GM13977 (cell line): ENCODE measurements at regions not wholly inside any gene's neighbourhood (a gene's known extent, or its start where the extent isn't known, plus 50 kb on each side); places are given as distances from the start of the nearest gene placed in this dataset.
"Not testable (repeated sequence)": the region's sequence is repeated elsewhere in the genome, so short reads cannot be mapped to it uniquely, and the experiment has no call there.

ENCODE experiments used
- DNase-seq: peaks from one replicate; pipeline ENCODE4 v3.0.0; 2012; ENCODE audit warnings: low spot score
- in situ Hi-C: fragments of 300-500 bp; cut with MboI; formaldehyde crosslinking; loops from one replicate; pipeline ENCODE4 v1.12.0; 2022; ENCODE audit warnings: low sequenced_read_pairs, low pct_unique_long_range_greater_than_20kb, mixed read lengths, inconsistent platforms; ENCODE audit not compliant: unreplicated experiment
- TF ChIP-seq, protein P1 (sequence below): IDR thresholded peaks from 2 replicates; pipeline ENCODE4 v1.5.1; 2012; ENCODE audit warnings: mild to moderate bottlenecking, control low read depth; ENCODE audit not compliant: insufficient read depth; ENCODE audit errors: extremely low read depth, missing control alignments

- in situ Hi-C loops: no loop called here
- TF ChIP-seq, protein P1, sequence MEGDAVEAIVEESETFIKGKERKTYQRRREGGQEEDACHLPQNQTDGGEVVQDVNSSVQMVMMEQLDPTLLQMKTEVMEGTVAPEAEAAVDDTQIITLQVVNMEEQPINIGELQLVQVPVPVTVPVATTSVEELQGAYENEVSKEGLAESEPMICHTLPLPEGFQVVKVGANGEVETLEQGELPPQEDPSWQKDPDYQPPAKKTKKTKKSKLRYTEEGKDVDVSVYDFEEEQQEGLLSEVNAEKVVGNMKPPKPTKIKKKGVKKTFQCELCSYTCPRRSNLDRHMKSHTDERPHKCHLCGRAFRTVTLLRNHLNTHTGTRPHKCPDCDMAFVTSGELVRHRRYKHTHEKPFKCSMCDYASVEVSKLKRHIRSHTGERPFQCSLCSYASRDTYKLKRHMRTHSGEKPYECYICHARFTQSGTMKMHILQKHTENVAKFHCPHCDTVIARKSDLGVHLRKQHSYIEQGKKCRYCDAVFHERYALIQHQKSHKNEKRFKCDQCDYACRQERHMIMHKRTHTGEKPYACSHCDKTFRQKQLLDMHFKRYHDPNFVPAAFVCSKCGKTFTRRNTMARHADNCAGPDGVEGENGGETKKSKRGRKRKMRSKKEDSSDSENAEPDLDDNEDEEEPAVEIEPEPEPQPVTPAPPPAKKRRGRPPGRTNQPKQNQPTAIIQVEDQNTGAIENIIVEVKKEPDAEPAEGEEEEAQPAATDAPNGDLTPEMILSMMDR: no peak
- no peak for DNase-seq
Measured at GRCh38 chr5:20833081-20833627, 845.2 kb upstream of the CDH18 start.

DNA sequence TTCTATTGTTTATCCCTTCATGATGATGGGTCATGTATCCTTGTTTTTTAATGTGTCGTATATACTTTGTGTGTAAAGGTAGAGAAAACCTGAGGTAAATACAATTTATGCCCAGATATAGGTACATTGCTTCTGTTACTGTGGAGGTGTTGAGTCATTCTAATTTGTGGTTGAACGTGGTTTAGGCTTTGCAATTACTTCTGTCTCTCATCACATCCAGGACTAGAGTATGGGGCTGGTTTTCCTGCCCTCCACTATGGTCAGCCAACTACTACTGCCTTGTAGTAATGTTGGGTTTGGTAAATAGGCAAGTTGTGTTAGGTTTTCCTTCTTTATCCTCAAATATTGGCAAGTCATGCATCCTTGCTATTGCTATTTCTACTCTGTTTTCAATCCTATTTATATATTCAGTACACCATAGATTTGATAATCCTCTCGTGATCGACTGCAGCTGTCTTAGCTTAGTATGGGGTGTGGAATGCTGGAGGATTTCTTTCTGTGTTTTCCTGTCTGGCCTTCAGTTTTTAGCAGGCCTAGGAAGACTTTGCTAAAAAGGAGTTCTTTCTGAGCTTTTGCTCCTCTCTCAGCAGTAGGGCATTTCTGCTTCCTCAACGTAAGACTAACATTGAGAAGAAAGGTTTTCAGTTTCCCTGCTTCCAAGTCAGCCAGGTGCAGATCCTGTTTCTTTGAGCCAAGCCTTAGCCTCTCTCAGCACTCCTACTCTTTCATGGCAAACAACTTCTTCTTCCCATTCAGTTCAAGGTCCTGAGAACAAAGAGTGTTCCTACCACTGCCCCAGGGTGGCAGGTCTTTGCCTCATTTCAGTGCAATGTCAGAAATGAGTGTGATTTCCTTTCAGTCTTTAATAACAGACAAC lies 844.4 kb upstream of the CDH18 start:
- in situ Hi-C loops: no loop called here
- TF ChIP-seq, protein P1: no peak
- DNase-seq: no peak

- in situ Hi-C loops, DNase-seq: not testable (repeated sequence)
Measured at GRCh38 chr5:20825951-20826350, 838.0 kb upstream of the CDH18 start.

DNA sequence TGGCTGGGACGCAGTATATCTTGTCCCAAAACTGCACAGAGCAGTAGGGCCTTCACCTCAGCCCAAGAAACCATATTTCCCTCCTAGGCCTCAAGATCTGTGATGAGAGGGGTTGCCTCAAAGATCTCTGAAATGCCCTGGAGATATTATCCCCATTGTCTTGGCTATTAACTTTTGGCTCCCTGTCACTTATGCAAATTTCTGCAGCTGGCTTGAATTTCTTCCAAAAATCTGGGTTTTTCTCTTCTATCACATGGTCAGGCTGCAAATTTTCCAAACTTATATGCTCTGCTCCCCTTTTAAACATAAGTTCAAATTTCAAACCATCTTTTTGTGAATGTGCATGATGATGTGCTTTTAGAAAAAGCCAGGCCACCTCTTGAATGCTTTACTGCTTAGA lies 809.2 kb upstream of the CDH18 start:
- in situ Hi-C loops: not testable (repeated sequence)

DNA sequence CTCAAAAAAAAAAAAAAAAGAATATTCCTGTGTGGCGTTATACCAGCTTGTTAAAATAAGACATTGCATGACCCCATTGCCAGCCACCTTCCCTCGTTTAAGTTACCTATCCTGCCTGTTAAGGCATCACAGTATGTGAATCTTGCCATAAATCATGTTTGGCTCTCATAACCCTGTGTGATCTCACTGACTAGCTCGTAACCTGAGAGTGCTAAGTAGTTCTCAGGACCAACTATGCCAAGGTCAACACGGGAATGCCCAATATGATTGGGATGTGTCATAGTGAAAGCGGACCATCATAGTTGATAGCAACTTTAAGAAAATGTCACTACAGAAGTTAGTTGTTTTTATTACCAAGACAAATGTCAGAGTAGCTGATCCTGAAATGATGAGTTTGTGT lies 796.8 kb upstream of the CDH18 start:
- in situ Hi-C loops, DNase-seq: not testable (repeated sequence)

More for the DNA sequence above, 809.2 kb upstream of the CDH18 start:
- not testable (repeated sequence) for DNase-seq

- in situ Hi-C loops, DNase-seq: not testable (repeated sequence)
Measured at GRCh38 chr5:20783484-20783883, 795.5 kb upstream of the CDH18 start.

- in situ Hi-C loops, DNase-seq: not testable (repeated sequence)
Measured at GRCh38 chr5:20771338-20771737, 783.3 kb upstream of the CDH18 start.

- in situ Hi-C loops, DNase-seq: not testable (repeated sequence)
Measured at GRCh38 chr5:20765074-20765473, 777.1 kb upstream of the CDH18 start.

- in situ Hi-C loops, DNase-seq: not testable (repeated sequence)
Measured at GRCh38 chr5:20759459-20759858, 771.5 kb upstream of the CDH18 start.

GRCh38 chr5:20752179-20752578 lies 764.2 kb upstream of the CDH18 start:
- in situ Hi-C loops, DNase-seq: not testable (repeated sequence)

- in situ Hi-C loops, DNase-seq: not testable (repeated sequence)
Measured at GRCh38 chr5:20735715-20736114, 747.7 kb upstream of the CDH18 start.

DNA sequence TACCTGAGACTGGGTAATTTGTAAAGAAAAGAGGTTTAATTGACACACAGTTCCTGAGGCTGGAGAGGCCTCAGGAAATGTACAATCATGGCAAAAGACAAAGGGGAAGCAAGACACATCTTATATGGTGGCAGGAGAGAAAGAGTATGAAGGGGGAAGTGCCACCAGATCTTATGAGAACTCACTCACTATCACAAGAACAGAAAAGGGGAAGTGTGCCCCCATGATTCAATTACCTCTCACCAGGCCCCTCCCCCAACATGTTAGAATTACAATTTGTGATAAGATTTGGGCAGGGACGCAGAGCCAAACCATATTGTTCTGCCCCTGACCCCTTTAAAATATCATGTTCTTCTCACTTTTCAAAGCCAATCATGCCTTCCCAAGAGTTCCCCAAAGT lies 744.2 kb upstream of the CDH18 start:
- in situ Hi-C loops, DNase-seq: not testable (repeated sequence)

- in situ Hi-C loops, DNase-seq: not testable (repeated sequence)
Measured at GRCh38 chr5:20721286-20721685, 733.3 kb upstream of the CDH18 start.

DNA sequence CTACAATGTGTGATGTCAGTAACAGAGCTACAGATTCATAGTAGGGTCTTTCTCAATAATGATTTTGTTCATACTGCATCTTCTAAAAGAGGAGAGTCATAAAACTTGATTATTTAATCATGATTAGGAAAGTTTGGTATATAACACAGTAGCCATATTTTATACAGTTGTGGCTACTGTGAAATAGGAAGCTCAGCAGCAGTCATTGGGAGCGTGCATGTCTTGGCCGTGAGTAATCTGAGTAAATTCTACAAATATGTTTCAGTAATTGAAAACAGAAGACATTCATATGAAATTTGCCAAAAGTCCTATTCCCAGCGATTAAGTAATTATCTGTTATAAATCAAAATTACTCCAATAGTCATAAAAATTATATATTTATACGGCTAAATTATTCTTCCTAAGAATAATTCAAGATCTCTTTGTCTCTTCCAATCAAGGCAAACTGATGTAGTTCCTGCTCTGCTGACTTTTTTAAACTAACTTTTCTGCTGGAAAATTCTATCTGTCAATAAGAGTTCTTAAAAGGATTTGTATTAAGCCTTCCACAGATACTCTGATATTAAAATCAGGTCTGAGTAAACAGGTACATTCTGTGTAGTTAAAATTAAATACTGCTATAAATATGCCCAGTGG lies 723.6 kb upstream of the CDH18 start:
- DNase-seq, in situ Hi-C loops: not testable (repeated sequence)

DNA sequence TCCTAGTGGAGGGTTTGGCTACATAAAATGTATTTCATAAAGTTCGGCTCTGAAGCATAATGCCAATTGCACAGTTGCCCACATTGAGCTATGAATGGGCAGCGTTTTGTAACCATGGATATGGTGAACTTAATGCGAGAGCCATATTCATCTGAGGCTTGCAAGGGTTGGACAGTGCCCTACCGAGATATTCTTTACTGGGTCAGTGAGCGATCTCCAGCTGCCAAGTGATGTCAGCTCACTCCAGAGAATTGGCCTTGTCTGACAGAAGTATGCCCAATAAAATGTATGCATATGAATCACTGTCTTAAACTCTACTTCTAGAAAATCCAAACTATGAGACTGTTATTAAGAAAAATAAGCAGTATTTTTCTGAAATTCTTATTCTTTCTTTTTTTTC lies 719.6 kb upstream of the CDH18 start:
- in situ Hi-C loops, DNase-seq: not testable (repeated sequence)
